ENCODE measurements at regions not wholly inside any gene's neighbourhood (a gene's known extent, or its start where the extent isn't known, plus 50 kb on each side); places are given as distances from the start of the nearest gene placed in this dataset.

DNA sequence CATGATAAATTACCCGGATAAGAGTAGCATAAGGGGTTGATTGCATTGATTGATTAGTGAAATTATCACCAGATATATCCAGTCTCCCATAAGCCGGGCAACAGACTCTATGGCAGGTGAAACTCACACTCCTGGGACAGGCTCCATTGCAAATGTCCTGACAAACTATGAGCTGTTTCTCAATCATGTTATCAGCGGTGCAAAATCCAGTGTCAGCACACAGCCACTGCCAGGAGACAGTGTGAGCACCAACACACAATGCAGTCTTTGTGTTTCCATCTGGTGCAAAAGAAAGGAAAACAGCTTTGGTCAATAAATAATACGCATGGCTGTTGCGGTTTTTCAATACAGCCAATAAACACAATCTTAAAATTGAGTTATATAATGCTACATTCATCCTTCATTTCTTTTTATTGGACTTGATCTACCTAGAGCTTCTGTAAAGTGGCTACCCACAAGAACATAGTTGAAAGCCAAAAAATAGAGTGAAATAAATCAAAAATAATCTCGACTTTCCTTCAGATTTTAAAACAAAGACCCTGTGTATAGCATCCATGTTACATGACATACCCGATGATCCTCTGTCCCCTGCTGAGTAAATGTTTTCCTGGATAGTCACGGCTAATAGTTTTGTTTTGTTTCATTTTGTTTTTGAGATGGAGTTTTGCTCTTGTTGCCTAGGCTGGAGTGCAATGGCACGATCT is 64.3 kb upstream of the AFDN start:
- Histone ChIP-seq H3K27ac (replicated peaks) (peak overlapping the region; percentile 57), H3K4me1 (peaks cover 20% of the 10 kb centered on the region), H3K9me3 (replicated peaks) (no peaks in the 10 kb centered on the region), H3K4me3 (no peak overlapping the region), H3K36me3 (no peaks in the 10 kb centered on the region), H3K27me3 (ENCODE audit: low read depth) (no peaks in the 10 kb centered on the region)
- intact Hi-C loops (cut with micrococcal nuclease), result no loop called here
- TF ChIP-seq, protein P1, sequence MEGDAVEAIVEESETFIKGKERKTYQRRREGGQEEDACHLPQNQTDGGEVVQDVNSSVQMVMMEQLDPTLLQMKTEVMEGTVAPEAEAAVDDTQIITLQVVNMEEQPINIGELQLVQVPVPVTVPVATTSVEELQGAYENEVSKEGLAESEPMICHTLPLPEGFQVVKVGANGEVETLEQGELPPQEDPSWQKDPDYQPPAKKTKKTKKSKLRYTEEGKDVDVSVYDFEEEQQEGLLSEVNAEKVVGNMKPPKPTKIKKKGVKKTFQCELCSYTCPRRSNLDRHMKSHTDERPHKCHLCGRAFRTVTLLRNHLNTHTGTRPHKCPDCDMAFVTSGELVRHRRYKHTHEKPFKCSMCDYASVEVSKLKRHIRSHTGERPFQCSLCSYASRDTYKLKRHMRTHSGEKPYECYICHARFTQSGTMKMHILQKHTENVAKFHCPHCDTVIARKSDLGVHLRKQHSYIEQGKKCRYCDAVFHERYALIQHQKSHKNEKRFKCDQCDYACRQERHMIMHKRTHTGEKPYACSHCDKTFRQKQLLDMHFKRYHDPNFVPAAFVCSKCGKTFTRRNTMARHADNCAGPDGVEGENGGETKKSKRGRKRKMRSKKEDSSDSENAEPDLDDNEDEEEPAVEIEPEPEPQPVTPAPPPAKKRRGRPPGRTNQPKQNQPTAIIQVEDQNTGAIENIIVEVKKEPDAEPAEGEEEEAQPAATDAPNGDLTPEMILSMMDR (IDR thresholded peaks at IDR 0.05; ENCODE audit: borderline replicate concordance), result no peak
- no peak for DNase-seq

DNA sequence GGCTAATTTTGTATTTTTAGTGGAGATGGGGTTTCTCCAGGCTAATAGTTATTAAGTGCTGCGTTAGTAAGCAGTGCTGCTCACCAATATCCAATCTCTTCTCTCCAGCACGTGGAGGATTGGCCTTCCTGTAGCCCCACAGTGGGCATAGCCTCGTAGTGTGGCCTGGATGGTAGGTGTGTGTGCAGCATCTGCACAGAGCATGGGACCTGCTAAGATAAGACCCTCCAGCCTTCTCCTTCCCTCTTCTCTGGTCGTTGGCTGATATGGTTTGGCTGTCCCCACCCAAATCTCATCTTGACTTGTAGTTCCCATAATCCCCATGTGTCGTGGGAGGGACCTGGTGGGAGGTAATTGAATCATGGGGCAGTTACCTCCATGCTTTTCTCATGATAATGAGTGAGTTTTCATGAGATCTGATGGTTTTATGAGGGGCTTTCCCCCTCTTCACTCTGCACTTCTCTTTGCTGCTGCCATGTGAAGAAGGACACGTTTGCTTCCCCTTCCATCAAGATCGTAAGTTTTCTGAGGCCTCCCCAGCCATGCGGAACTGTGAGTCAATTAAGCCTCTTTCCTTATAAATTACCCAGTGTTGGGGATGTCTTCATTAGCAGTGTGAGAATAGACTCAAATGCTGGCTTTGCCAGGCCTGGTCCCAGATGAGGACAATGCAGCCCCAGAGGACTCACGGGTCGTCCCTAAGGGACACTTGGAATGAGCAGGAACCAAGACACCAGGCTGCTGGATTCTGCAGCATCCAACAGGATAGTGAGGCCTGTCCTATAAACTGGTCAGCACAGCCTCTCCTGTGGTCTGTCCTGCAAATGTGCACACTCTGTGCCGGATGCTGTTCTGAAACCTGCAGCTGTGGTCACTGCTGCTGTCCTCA is 63.4 kb upstream of the AFDN start:
- intact Hi-C loops (cut with micrococcal nuclease), result no loop called here

DNA sequence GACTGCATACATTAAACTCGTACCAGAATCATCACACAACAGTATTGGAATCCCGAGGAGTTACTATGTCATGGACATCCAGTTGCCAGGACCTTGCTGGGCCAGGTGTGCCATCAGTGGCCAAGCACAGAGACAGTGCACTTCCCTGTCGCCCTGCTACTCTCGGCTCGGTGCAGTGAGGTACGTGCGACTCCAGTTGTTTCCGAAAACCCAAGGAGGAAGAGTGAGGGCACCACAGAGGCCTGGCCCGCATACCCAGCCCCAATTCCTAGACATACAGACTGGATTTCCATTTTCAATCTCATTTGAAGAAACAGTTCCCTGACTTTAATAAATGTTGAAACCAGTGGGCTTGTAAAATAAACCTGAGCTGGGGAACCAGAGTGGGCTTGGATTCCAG is 62.5 kb upstream of the AFDN start:
- no peak for DNase-seq
- Histone ChIP-seq H3K9me3 (replicated peaks) (no peaks in the 10 kb centered on the region), H3K27me3 (ENCODE audit: low read depth) (no peaks in the 10 kb centered on the region), H3K4me3 (no peak overlapping the region), H3K4me1 (peaks cover 20% of the 10 kb centered on the region), H3K27ac (replicated peaks) (no peak overlapping the region), H3K36me3 (no peaks in the 10 kb centered on the region)
- TF ChIP-seq, protein P1 (IDR thresholded peaks at IDR 0.05; ENCODE audit: borderline replicate concordance), result no peak
- intact Hi-C loops (cut with micrococcal nuclease), result no loop called here

More for the DNA sequence above, 63.4 kb upstream of the AFDN start:
- Histone ChIP-seq H3K27me3 (ENCODE audit: low read depth) (no peaks in the 10 kb centered on the region), H3K4me1 (peaks cover 20% of the 10 kb centered on the region), H3K9me3 (replicated peaks) (no peaks in the 10 kb centered on the region), H3K36me3 (no peaks in the 10 kb centered on the region), H3K27ac (replicated peaks) (no peak overlapping the region), H3K4me3 (no peak overlapping the region)
- no peak for DNase-seq
- TF ChIP-seq, protein P1 (IDR thresholded peaks at IDR 0.05; ENCODE audit: borderline replicate concordance), result no peak

DNA sequence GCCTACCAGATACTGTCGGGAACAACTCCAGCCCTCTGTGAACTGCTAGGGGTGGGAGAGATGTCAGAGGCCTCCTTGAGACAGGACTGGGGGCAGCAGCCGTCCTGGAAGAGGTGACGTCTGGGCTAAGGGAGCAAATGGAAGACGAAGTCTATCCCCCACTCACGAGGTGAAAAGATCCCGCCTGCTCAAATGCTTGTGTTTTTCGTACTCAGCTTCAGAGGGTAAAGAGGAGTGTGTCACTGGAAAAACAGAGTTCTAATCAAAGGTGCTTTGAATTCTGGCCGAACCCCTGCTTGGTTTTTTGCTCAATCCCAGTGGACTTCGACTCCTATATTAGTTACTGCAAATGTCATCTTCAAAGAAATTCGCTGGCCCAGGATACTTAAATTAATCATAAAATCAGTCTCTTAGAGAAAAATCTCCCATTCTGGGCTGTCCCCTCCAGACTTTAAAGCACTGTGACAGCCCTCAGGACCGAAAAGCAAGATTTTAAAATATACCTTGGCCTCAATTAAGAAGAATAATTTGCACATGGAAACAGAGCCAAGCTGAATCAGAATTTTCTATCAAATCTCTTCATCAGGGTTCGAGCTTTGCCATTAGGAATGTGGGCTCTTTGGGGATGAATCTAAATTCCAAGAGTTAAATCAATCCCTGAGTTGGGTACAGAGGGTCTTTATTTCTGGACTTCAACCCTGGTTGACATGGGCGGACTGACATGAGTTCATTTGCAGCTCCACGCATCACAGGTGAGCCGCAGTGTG is 61.8 kb upstream of the AFDN start:
- TF ChIP-seq, protein P1 (IDR thresholded peaks at IDR 0.05; ENCODE audit: borderline replicate concordance), result no peak
- H3K9me3 ChIP-seq (replicated peaks), result no peaks in the 10 kb centered on the region
- peaks cover 20% of the 10 kb centered on the region for H3K4me1 ChIP-seq
- no peaks in the 10 kb centered on the region for H3K27me3 ChIP-seq (ENCODE audit: low read depth)
- no peak for DNase-seq
- no peak overlapping the region for H3K27ac ChIP-seq (replicated peaks)
- intact Hi-C loops (cut with micrococcal nuclease), result no loop called here
- H3K4me3 ChIP-seq, result no peak overlapping the region
- H3K36me3 ChIP-seq, result no peaks in the 10 kb centered on the region

DNA sequence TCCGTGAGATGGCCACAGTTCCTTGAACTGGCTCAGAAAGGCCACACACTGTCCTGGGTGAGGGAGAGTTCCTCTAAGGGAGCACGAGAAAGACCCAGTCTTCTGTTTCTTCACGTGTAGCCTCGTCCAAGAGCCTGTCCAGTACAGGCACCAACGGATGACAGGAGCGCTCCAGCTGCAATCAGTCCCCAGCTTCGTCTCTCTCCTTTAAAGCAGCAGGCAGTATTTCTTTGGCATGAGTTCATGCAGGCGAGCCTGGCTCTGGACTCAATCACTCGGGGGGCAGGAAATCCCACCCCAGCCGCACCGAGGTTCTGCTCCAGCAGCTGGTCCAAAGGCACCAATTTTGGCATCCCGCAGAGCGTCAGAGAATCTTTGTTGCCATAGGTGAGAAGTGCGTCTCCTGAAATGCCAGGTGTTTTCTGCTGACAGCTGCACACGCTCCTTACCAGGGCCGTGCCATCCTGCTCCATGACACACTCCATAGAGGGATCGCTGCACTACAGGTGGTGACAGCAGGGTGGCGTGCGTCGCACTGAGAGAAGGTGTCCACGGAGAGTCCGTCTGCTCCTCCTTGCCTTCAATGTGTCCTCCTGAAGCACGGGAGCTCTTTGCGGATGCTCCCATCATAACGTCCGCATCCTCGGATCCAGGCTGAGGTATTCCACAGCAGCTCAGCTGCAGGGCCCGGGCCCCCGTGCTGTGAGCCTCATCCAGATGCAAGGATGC is 59.6 kb upstream of the AFDN start:
- Histone ChIP-seq H3K4me3 (peak overlapping the region; percentile 27), H3K36me3 (no peaks in the 10 kb centered on the region), H3K27ac (replicated peaks) (no peak overlapping the region), H3K27me3 (ENCODE audit: low read depth) (no peaks in the 10 kb centered on the region), H3K9me3 (replicated peaks) (no peaks in the 10 kb centered on the region), H3K4me1 (peaks cover 5% of the 10 kb centered on the region)
- TF ChIP-seq, protein P1 (IDR thresholded peaks at IDR 0.05; ENCODE audit: borderline replicate concordance), result peak; percentile 52
- intact Hi-C loops (cut with micrococcal nuclease), result no loop called here
- DNase-seq, result no peak

Measured in left ventricle myocardium inferior (tissue), 1 donor.